HL-60 (cell line): ENCODE measurements at regions not wholly inside any gene's neighbourhood (a gene's known extent, or its start where the extent isn't known, plus 50 kb on each side); places are given as distances from the start of the nearest gene placed in this dataset.

ENCODE experiments used
- CTCF ChIP-seq: IDR thresholded peaks from one replicate; pipeline ENCODE4 v1.5.1; 2011; ENCODE audit warnings: low read length, control low read depth, inconsistent platforms; ENCODE audit not compliant: insufficient read depth
- GABPA ChIP-seq: IDR thresholded peaks from 2 replicates; pipeline ENCODE4 v1.6.1; 2012; ENCODE audit warnings: low read depth
- POLR2AphosphoS5 ChIP-seq: IDR thresholded peaks from 2 replicates; pipeline ENCODE4 v1.6.1; 2012; ENCODE audit warnings: low read depth

DNA sequence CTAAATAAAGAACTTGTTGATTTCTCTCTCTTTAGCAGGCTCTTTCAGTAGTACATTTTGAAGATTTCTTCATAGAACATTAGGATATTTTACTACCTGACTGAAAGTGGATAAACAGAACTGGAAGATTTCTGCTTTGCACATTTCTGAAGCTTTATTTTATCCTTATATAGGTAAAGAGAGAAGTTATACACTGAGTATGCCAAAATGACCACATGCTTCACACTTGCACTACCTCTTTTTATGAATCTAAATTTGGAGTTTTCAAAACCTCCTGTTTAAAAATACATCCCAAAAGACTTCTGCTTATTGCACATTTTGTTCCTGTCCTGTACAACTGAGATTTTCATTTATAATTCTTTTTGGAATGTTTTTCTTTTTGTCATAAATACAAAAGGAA, 197.4 kb upstream of the PRPS1L1 start:
- TF ChIP-seq GABPA (no peak), CTCF (no peak), POLR2AphosphoS5 (no peak)
